Fibroblast of lung (primary cell): ENCODE measurements at regions not wholly inside any gene's neighbourhood (a gene's known extent, or its start where the extent isn't known, plus 50 kb on each side); places are given as distances from the start of the nearest gene placed in this dataset.

Source experiments
- EZH2 ChIP-seq: IDR thresholded peaks from 2 replicates; pipeline ENCODE4 v1.5.1; 2012; ENCODE audit warnings: low read length, control low read depth, mild to moderate bottlenecking; ENCODE audit errors: missing control alignments
- TF ChIP-seq, protein P1 (sequence below), 2 donors: IDR thresholded peaks in 1 of 2; conservative IDR thresholded peaks in 1 of 2; 1 replicate in 1 of 2; 2 replicates in 1 of 2; pipeline ENCODE4 v1.5.1; 2011 to 2012; ENCODE audit warnings: low read length in 2 of 2, control low read depth in 1 of 2, inconsistent platforms in 1 of 2, low read depth in 1 of 2, mild to moderate bottlenecking in 1 of 2

GRCh38 chr2:106034325-106034724 is 159.8 kb downstream of the UXS1 start:
- no peak for TF ChIP-seq EZH2
- TF ChIP-seq, protein P1, sequence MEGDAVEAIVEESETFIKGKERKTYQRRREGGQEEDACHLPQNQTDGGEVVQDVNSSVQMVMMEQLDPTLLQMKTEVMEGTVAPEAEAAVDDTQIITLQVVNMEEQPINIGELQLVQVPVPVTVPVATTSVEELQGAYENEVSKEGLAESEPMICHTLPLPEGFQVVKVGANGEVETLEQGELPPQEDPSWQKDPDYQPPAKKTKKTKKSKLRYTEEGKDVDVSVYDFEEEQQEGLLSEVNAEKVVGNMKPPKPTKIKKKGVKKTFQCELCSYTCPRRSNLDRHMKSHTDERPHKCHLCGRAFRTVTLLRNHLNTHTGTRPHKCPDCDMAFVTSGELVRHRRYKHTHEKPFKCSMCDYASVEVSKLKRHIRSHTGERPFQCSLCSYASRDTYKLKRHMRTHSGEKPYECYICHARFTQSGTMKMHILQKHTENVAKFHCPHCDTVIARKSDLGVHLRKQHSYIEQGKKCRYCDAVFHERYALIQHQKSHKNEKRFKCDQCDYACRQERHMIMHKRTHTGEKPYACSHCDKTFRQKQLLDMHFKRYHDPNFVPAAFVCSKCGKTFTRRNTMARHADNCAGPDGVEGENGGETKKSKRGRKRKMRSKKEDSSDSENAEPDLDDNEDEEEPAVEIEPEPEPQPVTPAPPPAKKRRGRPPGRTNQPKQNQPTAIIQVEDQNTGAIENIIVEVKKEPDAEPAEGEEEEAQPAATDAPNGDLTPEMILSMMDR (conservative IDR thresholded peaks at IDR 0.05 in 1 of 2, IDR thresholded peaks at IDR 0.05 in 1 of 2; ENCODE audit: low read depth in 1 of 2, low read length in 2 of 2) = no peak
